GM21360 (cell line): ENCODE measurements at regions not wholly inside any gene's neighbourhood (a gene's known extent, or its start where the extent isn't known, plus 50 kb on each side); places are given as distances from the start of the nearest gene placed in this dataset.
"Not testable (repeated sequence)": the region's sequence is repeated elsewhere in the genome, so short reads cannot be mapped to it uniquely, and the experiment has no call there.

Source experiments
- ATAC-seq: cut with Tn5 transposase; IDR thresholded peaks from one replicate; pipeline ENCODE4 v1.9.1; 2021; ENCODE audit warnings: mild to moderate bottlenecking, moderate library complexity; ENCODE audit not compliant: unreplicated experiment

- ATAC-seq: no peak
These were observed 333.3 kb downstream of the MRPL39 start for GRCh38 chr21:25273959-25274358.

GRCh38 chr21:25254491-25255174, 352.6 kb downstream of the MRPL39 start:
- ATAC-seq: no peak

- no peak for ATAC-seq
These were observed 360.7 kb downstream of the MRPL39 start for GRCh38 chr21:25246546-25246945.

- ATAC-seq: no peak
These were observed 362.5 kb downstream of the MRPL39 start for GRCh38 chr21:25244735-25245134.

GRCh38 chr21:25243808-25244207, 363.5 kb downstream of the MRPL39 start:
- ATAC-seq: no peak

- ATAC-seq: no peak
These were observed 366.3 kb downstream of the MRPL39 start for GRCh38 chr21:25240974-25241373.

GRCh38 chr21:25234857-25235801, 372.2 kb downstream of the MRPL39 start:
- peak; percentile 68 for ATAC-seq

GRCh38 chr21:25220954-25221353, 386.3 kb downstream of the MRPL39 start:
- no peak for ATAC-seq

- ATAC-seq: no peak
These were observed 387.1 kb downstream of the MRPL39 start for GRCh38 chr21:25220169-25220568.

GRCh38 chr21:25215698-25216384, 391.4 kb downstream of the MRPL39 start:
- ATAC-seq: peak; percentile 92

- no peak for ATAC-seq
These were observed 392.6 kb downstream of the MRPL39 start for GRCh38 chr21:25214676-25215075.

- ATAC-seq: no peak
These were observed 407.3 kb downstream of the MRPL39 start for GRCh38 chr21:25199944-25200343.

- peak; percentile 56 for ATAC-seq
These were observed 416.1 kb downstream of the MRPL39 start for GRCh38 chr21:25191141-25191540.

GRCh38 chr21:25189497-25189896, 417.8 kb downstream of the MRPL39 start:
- ATAC-seq: no peak

GRCh38 chr21:25188677-25189079, 418.6 kb downstream of the MRPL39 start:
- peak; percentile 65 for ATAC-seq

- ATAC-seq: peak; percentile 31
These were observed 421.0 kb downstream of the MRPL39 start for GRCh38 chr21:25186273-25186672.

GRCh38 chr21:25183577-25183976, 423.7 kb downstream of the MRPL39 start:
- ATAC-seq: no peak

GRCh38 chr21:25181690-25182089, 425.6 kb downstream of the MRPL39 start:
- ATAC-seq: not testable (repeated sequence)

GRCh38 chr21:25179116-25179515, 428.2 kb downstream of the MRPL39 start:
- ATAC-seq: no peak

- ATAC-seq: peak; percentile 90
These were observed 430.5 kb downstream of the MRPL39 start for GRCh38 chr21:25176637-25177412.

GRCh38 chr21:25175938-25176337, 431.3 kb downstream of the MRPL39 start:
- ATAC-seq: no peak
